NCI-H1092 (cell line): ENCODE measurements at regions not wholly inside any gene's neighbourhood (a gene's known extent, or its start where the extent isn't known, plus 50 kb on each side); places are given as distances from the start of the nearest gene placed in this dataset.

Experiments
- DNase-seq: peaks from one replicate; lab custom pipeline; 2025; lab: John Stamatoyannopoulos, UW

DNA sequence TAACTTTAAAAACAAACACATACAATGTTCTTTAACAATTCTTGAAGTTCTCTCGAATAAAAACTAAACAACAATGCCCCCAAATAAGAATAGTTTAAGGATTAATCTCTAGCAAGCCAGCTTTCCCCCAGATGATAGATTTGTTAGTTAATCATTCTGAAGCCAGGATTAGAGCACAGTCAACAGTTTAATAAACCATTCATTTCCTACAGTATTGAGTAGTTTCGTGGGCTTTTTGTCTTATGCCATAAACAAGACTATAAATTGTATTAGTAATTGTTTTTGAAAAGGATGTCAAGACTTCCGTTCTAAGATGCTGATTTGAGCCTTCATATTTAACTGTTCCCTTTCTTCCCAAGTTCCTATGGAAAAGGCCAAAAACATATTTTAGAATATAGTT, 136.6 kb downstream of the PIK3R1 start:
- no peak for DNase-seq

DNA sequence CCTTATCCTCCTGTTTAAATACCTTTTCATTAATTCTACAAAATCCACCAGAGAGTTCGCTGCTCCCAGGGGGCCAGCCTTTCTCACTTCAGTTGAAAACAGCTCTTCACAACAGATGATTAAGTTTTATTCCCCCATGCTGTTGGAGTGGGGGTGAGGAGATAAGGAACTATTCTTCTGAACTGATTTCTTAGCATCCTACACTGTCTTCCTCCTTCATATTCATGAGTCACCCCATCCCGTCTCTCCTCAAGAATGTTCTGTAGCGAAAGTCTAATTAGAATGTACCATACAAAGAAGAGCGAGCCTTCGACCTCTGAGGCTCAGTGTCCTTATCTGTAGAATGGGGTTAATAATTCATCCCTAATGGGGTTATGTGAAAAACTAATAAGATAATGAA, 138.0 kb downstream of the PIK3R1 start:
- DNase-seq, result no peak

DNA sequence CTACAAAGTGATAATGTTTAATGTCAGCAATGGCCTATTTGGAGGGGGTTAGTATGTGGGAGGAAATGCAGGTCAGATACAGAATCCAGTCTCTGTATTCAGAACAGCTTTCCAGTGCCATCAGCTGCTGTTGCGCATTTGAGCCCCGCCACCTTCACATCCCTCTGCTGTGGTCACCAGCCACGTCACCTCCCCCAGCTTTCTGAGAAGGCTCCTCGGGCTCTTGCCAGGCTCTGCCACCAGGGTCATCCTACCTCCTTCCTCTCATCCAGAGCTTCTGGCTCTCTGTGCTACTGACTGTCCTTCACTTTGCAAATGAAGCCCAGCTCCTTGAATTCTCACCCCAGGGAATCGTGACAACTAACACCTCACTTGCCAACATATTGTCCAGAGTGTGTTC, 138.8 kb downstream of the PIK3R1 start:
- no peak for DNase-seq

DNA sequence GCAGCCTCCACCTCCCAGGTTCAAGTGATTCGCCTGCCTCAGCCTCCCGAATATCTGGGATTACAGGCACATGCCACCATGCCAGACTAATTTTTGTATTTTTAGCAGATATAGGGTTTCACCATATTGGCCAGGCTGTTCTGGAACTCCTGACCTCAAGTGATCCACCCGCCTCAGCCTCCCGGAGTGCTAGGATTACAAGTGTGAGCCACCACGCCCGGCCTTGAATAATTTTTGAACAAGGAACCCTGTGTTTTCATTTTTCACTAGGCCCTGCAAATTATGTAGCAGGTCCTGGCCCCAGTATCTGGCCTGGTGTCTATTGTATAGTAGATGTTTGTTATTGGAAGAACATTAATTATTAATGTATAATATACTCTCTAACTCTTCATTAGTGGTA, 140.7 kb downstream of the PIK3R1 start:
- DNase-seq, result no peak

DNA sequence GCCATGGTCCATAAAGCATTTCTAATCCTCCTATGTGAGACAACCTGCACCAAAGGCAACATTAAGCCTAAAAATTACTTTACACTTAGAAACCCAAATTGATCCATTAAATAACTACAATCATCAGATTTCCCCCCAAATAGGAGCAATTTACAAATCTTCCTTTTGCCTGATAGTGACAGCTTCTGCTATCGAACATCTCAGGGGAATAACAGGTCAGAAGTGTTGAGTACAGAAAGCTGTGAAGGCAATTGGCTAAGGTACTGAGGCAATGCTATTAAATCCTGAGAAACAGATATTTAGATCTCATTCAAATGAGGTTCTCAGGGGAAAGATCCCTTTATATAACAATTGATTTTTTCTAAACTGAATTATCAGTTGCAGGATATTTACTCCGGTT, 141.1 kb downstream of the PIK3R1 start:
- no peak for DNase-seq

DNA sequence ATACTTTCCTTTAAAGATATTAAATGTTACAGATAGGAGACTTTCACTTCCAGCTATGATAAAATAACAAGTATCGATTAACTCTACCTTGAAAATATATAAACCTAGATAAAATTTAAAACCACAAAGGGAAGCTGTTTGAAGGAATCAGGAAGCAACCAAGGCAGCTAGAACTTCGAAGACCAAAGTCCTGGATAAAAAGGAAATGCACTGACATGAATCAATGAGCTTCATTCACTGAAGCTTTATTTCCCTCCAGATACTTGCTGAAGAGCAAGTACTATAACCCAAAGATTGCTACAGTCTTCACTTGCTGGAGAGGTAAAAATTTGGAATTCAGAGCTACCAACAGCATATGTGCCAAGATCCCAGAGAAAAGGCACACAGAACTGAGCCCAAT, 144.1 kb downstream of the PIK3R1 start:
- DNase-seq, result no peak

DNA sequence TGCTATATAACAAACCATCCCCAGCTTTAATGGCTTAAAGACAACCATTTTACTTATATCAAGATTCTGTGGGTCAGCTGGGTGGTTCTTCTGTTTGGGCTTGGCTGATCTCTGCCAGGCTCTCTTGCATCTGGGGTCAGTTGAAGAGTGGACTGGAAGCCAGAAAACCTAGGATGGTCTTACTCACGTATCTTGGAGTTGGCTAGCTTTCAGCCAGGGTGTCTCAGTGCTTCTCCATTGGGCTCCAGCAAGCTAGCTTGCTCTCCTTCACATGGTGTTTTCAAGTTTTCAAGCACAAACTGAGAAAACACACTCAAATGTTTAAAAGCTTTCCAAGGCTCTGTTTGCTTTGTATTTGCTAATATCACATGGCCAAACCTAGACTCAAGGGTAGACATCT, 146.8 kb downstream of the PIK3R1 start:
- no peak for DNase-seq

DNA sequence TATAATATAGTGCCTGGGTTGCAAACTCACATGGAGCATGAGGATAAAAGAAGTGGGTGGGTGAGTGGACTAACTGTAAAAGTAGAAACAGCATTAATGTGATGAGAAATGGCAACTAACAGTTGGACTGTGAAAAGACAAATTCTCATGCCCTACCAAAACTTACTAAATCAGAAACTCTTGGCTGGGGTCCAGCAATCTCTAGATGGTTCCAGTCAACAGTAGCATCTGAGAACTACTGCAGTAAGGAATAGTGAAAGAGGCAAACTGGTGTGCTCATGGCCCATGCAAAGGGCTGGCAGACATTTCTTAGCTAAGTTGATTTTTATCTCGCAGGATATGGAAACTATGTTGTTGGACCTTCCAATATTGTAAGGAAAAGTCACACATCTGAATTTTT, 150.3 kb downstream of the PIK3R1 start:
- no peak for DNase-seq

DNA sequence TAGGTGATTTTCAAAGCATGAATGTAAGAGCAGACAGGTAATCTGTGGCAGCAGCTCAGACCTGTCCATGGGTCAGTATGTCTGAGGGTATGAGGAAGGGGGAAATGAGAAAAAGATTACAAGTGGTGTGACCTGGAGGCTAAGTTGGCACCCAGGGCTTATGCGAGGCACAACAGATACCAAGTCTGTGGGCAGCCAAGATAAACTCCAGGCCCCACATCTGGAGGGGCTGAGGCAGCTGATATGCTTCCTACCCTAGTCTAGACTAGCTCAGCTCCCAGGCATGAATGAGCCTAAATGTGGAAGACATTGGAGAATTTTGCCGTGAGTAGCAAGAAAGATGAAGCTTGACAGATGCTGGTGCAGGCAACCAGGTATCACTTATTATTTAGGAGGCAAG, 151.7 kb downstream of the PIK3R1 start:
- DNase-seq, result no peak

DNA sequence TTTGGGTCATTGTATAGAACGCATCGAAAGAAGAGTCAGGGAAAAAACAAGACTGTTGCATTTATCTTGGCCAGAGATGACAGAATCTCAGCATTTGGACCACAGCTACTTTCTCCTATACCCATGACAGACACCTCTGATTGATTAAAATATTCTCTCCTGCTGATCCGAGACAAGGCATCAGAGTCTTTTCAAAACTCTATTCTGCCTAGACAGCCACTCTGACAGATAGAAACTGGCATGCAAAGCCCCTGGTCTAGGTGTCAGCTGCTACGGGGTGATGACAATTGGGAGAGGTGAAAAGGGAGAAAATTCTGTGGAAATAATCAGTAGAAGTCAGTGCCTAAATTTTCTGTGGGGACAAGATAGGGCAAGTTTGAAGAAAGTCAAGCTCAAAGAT, 152.2 kb downstream of the PIK3R1 start:
- no peak for DNase-seq

DNA sequence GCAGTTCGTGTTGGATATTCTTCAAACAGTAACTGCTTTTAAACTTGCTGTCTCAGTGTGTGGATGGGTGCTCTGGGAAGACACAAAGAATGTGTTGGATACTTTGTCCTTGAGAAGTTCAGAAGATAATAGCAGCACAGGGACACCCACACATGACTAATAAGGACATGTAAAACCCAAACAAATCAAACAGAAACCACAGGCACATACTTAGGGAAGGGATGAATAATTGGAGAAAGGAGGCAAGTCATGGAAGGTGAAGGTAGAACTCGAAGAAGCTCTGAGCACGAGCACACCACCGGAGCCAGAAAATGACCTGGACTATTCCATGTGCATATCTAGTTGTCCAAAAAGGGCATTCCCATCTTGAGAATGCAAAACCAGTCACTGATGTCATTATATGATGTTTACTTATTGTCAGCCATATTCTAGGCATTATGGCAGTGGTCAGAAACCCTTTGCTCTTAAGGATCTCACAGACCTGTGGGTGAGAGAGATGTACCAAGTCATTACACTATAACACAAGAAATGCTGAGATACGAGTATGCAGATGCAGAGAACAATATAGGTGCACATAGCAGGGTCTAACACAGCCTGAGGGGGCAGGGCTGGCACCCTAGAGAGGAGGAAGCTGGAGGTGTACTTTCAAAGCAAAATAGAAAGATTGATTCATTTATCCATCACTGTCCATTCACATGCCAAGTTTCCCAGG, 152.9 kb downstream of the PIK3R1 start:
- no peak for DNase-seq

DNA sequence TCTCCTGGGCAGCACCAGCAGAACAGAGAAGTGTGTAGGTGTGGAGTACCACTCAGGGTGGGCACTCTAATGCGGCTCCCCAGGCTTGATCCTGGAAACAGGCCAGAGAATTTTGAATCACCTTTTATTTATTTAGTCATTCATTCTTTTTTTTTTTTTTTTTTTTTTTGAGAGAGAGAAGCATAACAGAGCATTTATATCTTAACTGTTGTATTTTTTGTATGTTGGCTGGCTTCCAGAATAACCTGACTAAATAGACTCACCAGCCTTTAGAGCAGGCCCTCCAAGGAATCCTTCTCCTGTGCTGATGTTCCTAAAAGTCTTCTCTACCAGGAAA, 153.4 kb downstream of the PIK3R1 start:
- no peak for DNase-seq

DNA sequence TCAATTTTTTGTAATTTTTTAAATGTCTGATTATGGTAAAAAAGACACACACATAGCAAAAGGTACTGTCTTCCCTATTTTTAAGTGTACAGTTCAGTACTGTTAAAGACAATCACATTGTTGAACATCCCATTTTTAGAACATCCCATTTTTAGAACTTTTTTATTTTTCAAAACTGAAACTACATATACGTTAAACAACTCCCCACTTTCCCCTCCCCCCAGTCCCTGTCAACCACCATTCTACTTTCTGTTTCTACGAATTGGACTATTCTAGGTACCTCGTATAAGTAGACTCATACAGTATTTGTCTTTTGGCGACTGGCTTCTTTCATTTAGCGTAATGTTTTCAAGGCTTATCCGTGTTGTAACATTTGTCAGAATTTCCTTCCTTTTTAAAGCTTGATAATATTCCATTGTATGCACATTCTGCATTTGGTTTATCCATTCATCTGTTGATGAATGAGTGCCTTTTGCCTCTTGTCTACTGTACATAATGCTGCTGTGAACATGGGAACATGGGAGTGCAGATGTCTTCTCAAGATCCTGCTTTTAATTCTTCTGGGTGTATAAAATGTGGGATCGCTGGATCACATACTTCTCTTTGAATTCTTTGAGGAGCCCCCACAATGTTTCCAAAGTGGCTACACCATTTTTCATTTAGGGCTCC, 154.0 kb downstream of the PIK3R1 start:
- DNase-seq, result no peak

DNA sequence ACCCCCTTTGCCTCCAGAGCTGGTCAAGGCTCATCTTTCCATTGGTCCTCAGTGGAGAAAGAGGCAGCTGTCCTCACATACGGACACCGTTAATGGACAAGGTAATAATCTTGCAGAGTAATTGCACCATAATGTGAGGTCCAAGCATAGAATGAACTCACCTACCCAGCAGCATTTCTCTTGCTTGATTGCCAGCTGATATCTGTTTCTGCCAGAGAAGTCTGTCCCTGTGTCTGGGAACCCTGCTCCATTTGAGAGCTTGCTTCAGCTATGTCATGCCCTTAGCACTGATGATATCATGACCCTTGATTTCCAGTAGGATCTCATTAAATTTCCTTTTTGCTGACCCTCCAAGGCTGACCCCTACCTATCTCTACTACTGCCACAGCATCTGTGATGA, 154.6 kb downstream of the PIK3R1 start:
- no peak for DNase-seq

DNA sequence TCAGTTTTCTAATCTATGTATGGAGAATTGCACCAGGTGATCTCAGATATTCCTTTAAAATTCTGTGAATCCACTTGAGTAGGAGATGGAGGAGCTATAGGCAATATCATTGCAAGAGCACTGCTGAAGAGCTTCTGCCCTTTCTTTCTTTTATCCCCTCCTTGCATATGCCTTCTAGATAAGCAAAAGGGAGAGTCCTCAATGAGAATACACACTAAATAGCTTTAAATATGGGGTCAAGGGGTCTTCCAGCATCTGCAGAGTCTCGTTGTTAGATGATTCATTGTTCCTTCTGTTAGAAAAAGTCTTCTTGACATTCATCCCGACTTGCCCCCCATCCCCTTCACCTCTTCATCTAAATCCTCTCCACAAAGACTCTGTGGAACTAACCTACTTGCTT, 156.1 kb downstream of the PIK3R1 start:
- DNase-seq, result no peak

DNA sequence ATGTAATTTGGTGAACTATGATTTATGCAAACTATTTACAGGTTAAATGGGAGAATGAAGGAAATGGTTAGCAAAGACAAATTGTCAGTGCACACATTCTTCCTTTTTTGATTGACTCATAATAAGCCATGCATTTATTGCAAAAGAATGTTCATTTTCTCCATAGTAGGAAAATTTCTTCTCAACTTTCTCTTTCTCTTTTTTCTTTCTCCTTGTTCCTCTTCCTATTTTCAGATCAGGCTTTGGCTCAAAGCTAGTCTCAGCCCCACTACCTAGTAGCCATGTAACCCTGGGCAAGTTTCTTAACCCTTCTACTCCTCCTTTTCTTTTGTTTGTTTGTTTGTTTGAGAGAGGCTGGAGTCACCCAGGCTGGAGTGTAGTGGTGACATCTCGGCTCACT, 156.6 kb downstream of the PIK3R1 start:
- no peak for DNase-seq

DNA sequence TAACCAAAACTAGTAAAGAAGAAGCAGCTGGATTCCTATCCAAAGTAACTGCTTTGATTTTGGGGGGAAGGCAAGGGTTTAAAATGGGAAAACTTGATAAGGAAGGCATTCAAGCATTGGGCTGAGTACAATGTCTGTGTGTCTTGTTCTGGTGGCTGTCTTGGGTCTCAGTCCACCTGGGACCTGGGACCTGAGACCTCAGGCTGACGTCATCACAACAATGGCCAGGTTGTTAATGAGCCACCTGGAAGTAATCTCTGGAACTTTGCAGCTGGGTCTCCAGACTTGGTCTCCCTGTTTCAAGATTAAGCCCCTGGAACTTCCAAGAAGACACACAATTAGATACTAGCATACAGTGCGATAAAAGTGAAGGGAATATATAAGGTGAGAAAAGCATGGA, 157.5 kb downstream of the PIK3R1 start:
- no peak for DNase-seq

DNA sequence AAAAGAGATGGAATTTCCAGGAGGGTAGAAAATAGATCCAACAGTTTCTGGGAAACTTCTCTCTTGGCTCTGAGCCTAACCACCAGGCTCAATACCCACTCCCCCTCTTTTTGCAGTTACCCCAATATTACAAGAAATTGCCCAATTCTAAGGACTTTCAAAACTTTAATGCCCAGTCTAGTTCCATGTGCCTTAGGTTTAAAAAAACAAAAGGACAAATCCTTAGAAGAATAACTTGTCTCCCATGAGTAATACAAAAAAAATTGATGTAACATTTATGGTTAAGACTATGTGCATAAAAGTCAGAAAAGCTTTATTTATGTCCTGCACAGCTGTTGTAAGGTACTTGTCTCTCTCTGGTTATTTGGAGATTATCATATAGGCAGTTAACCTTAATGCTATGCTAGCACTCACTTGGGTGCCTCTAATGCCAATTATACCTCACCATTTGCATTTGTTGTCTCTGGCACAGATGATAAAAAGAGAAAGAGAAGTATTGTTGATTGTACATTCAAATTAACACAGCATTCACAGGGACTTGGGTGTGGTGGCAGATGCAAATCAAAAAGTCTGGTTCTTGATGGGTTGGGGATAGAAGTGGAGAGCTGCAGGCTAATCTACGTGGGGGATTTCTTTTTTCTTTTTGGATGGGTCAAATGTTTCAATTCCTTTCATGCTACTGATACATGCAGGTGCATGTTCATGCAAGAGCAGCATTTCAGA, 159.4 kb downstream of the PIK3R1 start:
- no peak for DNase-seq

DNA sequence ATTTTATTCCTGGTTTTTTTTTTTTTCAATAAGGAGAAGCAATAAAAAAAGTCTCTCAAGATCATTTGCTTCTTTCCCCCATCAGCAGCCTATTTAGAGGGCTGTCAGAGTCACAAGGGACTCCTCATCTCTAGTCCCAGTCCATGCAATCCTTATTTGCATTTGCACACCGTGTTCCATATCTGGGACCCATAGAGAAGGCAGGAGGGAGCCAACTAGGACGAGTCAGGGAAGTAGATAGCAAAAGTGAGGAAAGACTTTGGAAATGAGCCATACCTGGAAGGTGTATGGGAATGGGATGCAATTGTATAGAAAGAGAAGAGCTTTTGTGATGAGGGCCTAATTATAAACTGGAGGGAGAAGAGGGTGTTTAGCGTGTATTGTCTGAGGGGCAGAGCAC, 160.0 kb downstream of the PIK3R1 start:
- no peak for DNase-seq

DNA sequence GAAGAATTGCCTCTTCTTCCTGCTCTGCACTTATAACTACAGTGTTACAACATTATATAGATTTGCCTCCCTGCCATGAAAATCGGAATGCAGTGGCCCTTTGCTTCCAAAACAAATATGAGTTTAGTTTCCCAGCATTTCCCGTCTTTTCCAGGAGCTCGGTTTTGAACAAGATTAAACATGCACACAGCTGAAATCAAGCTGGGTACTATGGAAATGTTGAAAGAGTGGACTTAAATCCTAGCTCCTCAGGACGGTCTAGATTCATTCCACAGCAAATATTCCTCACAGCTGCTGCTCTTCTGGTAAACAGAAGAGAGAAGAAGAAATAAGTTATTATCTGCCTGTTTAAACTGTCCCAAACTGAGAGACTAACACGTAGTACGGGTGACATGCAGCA, 161.4 kb downstream of the PIK3R1 start:
- no peak for DNase-seq

DNA sequence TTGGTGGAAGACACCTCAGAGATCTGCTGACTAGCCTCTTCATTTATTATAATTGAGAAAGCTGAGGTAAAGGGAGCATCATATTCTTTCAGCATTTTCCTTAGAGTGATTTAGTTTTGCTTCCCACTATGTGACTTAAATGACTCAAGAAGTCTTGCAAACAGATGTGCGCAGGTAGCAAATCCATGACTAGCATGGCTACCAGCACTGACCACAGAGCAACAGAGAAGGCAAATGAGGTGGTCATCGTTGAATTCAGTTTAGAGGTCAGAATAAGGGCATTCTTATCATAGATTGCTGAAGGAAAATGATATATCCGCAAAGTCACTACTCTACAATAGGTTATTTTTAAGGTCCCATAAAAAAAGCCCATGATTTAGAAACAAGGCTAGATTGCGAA, 162.2 kb downstream of the PIK3R1 start:
- no peak for DNase-seq

DNA sequence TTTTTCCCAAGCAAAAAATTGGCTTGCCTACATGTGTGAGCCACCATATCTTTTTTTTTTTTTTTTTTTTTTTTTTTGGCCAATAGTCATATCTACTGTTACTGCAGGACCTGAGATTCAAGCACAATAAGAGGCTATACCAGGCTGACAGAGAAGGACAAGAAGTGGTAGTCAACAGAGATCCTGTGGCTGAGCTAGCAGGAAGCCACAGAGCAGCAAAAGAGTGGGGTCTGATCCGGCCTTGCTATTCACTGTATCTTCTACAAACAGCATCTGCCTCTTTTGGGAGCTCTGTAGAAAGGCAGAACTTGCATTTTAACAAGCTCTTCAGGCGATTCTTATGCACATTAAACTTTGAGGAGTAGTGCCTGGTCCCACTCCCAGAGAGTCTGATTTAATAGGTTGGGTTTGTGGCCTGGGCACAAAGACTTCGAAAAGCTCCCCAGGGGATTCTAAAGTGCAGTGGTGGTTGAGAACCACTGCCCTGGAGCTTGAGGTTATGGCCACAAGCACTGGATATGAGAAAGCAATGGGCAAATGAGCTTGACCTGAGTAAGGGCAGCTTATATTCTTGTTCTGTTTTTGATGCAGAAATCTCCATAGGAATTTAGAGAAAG, 162.8 kb downstream of the PIK3R1 start:
- DNase-seq, result no peak
